NCI-H1436 (cell line): ENCODE measurements at regions not wholly inside any gene's neighbourhood (a gene's known extent, or its start where the extent isn't known, plus 50 kb on each side); places are given as distances from the start of the nearest gene placed in this dataset.
"Not testable (repeated sequence)": the region's sequence is repeated elsewhere in the genome, so short reads cannot be mapped to it uniquely, and the experiment has no call there.

Experiments used
- DNase-seq: peaks from one replicate; lab custom pipeline; 2025; lab: John Stamatoyannopoulos, UW

DNA sequence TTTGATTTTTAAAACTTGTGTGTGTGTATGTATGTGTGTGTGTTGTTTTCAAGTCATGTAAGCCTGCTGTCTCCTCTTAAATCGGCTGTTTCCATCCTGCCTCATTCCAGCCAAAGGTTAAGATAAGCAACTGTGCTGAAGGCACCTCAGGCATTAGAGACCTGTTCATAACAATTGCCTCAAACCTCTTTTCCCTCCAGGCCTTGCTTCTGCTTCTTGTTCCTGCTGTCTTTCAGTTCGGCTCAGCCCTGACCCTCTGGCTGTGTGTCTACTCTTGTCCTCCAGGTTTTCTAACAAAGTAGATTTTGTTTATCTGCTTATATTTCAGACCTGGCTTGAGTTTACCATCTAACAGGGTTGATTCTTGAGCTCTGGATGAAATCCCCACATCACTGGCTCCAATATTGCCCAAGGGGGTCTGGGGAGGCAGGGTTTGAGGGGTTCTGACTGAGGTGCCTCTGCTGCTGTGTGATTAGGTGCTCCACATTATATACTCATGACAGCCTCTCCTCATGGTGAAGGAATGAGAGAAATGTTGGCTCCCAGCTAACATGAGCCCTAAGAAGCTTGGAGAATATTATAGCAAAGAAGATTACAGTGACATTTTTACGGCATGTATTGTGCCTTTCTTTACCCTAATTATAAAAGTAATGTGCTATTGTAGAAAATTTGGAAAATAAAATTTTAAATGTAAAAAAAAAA lies 229.7 kb upstream of the PIK3R1 start:
- no peak for DNase-seq

DNA sequence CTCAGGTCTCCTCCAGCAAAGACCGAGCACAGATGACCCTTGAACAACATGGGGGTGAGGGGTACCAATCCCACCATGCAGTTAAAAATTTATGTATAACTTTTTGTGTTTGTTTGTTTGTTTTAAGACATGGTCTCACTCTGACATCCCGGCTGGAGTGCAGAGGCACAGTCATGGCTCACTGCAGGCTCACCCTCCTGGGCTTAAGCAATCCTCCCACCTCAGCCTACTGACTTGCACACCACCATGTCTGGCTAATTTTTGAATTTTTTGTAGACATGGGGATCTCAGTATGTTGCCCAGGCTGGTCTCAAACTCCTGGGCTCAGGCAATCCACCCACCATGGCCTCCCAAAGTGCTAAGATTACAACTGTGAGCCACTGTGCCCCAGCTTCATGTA lies 231.0 kb upstream of the PIK3R1 start:
- DNase-seq: no peak

DNA sequence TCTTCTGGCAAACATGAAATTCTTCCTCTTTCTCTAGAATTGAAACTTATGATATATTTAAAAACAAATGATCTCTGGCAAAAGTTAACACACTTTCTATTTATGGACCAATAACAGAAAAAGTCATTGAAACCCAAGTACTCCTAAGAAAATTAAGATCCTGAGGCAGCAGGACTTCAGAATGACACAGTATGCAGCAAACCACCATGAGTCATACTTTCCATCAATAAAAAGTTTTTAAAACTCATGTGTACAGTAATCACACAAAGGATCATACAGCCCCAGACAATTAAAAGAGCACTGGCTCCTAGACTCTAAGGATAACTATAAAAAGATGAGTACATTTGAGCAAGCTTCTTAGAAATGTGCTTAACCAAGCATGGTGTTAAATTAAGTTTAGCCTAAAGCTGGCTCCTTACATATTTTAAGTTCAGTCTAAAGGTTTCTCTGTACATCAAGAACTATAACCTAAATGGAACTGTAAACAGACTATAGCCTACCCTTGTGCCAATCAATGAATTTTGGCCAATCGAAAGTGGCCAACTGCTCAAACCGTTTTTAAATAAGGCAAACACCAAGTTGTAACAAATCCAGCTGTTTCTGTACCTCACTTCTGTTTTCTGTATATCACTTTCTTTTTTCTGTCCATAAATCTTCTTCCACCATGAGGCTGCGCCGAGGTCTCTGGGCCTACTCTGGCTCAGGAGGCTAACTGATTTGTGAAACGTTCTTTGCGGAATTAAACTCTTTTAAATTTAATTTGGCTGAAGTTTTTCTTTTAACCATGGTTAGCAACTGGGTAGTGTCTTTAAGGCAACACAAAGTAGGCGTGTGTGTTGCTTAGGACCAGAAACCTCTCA lies 232.1 kb upstream of the PIK3R1 start:
- DNase-seq: no peak

GRCh38 chr5:67982160-67982559 lies 233.4 kb upstream of the PIK3R1 start:
- DNase-seq: not testable (repeated sequence)

DNA sequence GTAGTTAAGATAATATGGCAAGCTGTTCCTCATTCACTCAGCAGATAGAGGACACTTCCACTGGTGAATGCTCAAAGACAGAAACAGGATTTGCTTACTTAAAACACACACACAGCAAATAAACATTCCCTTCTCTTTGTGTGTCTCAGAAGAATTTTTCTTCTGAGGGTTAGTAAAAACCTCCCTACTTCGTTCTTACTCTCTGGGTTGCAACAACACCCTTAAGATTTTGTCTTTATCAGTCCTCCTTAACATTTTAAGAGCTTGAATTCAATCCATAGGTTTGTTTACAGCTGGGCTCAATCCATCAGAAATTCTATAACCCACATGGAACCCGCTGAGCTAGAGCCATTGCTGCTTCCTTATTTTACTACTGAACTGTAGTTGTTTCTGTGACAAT lies 237.4 kb upstream of the PIK3R1 start:
- no peak for DNase-seq

DNA sequence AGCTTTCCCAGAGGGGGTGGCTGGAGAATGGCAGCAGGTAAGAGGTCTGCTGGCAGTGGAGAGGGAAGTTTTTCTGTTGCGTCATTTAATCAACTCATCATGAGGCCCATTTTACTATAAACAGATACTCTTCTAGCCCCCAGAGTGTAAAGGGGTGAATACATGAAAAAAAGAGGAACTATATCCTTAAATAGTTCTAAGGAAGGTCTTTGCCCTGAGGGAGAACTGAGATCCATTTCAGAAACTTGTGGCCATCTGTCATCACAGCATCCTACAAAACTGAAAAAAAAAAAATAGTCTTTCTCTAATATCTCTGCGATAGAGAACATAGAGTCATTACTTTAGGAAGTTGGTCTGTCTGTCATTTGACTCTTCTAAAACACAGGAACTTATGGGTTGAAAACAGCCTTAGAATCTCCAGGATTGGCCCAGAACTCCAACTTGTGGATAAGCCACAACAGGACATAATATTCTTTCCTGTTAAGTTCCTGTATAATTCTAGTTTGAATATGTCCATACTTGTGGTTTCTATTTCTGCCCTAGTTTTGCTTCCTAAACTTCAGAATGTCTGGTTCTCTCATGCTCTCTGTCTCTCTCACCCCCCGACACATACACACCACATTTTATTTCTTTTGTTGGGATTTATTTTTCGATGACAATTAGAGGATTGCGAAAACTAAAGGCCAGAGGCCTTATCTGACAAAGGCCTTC lies 238.5 kb upstream of the PIK3R1 start:
- DNase-seq: no peak

GRCh38 chr5:67976181-67976580 lies 239.4 kb upstream of the PIK3R1 start:
- DNase-seq: no peak

GRCh38 chr5:67974471-67974870 lies 241.1 kb upstream of the PIK3R1 start:
- DNase-seq: no peak

GRCh38 chr5:67974054-67974453 lies 241.5 kb upstream of the PIK3R1 start:
- DNase-seq: no peak

DNA sequence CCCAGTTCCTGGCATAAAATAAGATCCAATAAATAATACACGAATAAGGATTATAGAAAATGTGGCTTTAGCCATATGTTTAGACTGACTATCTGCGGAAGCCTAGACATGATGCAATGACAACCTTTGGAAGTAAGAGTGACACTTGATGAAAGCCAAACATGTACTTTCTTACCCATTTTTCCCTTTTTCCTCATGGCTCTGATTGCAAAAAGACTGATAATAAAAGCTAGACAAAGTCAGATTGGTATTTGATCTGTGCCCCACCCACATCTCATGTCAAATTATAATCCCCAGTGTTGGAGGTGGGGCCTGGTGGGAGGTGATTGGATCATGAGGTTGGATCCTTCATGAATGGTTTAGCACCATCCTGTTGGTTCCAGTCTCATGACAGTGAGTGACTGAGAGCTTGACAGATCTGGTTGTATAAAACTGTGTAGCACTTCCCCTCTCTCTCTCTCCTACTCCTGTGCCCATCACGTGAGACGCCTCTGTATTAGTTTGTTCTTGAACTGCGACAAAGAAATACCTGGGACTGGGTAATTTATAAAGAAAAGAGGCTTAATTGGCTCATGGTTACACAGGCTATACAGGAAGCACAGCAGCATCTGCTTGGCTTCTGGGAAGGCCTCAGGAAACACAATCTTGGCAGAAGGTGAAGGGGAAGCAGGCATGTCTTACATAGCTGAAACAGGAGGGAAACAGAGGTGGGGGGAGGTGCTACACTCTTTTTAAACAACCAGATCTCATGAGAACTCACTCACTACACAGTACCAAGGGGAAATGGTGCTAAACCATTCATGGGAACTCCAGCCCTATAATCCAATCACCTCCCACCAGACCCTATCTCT lies 243.4 kb upstream of the PIK3R1 start:
- DNase-seq: no peak

- DNase-seq: no peak
These were observed 244.2 kb upstream of the PIK3R1 start for GRCh38 chr5:67971223-67971830.

GRCh38 chr5:67969631-67970030 lies 245.9 kb upstream of the PIK3R1 start:
- DNase-seq: no peak

DNA sequence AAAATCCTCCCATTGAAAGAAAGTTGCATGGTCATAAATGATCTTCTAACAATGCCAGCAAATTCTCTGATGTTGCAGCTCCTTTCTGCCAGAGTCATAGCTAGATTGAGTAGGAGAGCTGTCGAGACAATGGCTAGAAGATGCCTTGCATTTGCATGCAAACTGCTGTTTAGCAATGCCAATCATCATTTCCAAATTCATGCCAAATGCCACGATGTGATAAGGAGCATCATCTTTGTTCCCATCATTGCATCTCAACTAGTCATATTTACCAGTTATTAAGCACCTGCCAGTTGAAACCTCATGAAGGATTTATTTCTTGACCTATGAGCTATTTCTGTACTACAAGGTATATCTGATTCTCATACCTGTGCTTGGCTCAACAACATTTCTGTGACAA lies 246.4 kb upstream of the PIK3R1 start:
- DNase-seq: no peak

GRCh38 chr5:67966712-67967111 lies 248.8 kb upstream of the PIK3R1 start:
- no peak for DNase-seq

DNA sequence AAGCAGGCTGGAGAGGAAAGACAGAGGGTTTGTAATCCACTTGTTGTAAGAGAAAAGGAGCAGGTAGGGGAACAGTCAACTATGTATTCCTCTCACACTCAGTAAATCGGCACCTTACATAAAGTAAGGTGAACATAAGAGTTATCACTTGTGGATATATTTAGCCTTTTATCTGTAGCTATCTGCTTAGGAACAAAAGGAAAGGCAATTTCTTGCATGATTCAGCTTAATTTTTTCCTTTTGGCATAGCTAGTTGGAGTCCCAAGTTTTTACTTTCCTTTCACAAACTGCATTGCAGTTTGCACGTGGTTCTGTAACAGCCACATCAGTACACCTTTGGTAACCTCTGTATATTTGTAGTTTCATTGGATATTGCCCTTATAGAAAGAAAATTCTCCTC lies 250.9 kb upstream of the PIK3R1 start:
- DNase-seq: no peak

DNA sequence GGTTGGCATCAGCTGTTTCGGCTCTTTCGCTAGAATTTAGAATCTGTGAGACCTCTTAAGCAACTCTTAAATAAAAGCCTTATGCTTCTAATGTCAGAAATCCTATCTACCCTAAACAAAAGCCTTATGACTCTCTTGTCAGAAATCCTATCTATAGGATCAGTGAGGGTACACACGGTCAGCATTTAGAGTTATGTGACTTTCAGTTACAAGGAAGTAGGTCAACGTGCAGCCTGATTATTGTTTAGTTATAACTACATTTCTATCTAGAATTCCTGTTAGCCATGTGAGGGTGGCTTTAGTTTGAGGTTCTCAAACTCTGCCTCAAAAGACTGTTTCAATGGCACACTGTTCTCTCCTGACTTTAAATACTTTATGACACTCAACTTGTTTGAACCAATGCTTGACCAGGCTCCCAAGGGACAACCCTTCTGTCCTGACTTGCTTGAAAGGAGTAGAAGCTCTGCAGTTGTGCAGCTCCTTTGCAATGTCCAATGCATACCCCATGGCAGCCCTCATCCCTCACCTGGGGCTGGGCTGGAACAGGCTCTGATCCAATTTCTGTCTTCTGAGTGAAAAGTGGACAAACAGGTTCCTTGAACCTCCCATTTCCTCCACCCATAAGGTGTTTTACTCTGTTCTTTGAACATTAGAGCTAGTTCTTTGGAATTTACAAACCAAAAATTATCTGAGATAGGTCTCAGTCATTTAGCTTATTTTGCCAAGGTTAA lies 251.6 kb upstream of the PIK3R1 start:
- no peak for DNase-seq

DNA sequence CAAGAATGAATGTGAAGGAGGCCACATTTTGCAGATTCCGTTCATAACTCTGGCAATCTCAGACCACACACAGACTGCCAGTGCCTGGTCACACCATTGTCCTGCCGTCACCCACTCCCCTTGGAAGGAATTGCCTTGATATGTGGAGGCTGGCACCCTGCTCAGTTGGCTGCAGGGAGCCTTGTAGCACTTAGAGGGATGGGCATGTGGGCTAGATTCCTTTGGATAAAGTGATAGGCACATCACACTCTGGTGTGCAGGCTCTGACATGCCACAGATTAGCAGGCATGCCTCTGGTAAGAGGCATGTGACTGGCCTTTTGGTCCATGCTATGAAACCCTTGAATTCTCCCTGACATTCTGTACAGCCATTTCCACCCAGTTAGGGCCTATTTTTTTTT lies 254.6 kb upstream of the PIK3R1 start:
- DNase-seq: no peak

DNA sequence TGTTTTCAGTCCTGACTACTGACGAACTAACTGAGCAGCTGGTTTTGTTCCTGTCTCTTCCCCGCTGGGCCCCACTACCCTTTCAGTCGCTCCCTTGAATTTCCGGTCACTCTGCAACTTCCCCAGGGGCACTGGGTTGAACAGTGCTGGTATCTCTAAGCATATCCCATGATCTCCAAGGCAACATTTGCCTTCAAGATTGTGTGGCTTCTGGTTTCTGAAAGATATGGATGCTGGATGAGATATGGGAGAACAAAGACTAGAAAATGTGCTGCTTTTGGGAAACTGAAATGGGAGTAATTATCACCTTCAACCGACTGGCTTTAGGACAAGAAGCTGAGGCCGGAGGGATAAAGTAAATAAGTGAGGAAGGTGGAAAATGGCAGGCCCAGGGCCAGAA lies 258.2 kb upstream of the PIK3R1 start:
- no peak for DNase-seq

DNA sequence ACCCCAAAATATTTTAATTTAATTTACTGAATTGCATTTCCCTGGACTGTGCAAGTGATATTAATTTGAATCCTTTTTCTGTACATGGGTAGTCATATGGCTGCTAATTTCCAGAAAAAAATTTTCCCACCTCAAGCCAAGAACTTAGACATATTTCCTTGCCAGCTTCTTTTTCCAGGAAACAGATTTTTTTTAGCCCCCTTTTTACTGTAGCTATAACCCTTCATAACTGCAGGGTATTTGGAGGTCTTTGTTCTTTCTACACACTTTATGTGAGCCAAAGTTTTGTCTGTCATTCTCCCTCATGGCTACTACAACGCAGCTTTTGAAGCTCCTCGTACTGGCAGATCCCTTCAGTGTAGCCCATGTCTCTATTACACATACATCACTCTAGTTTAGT lies 261.2 kb upstream of the PIK3R1 start:
- DNase-seq: no peak

DNA sequence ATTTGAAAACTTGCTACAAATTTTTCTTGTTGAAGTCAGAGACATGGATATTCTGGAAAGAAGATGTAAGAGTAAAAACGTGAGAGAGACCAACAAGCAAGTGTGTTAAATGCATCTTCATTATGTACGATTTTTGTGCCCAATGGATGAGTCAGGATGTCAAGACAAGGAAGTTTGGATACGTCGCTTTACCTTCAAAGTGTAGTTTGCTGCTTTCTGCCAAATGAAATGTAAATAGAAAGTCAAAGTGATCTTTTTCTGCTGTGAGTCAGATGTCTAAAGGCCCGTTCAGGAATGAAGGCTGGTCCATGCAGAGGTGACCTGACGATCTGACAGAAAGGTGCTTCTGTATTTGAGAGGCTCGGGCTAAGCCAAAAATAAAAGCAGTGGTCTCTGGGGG lies 273.1 kb upstream of the PIK3R1 start:
- no peak for DNase-seq
